IPS DF 6.9 (cell line): ENCODE measurements at regions not wholly inside any gene's neighbourhood (a gene's known extent, or its start where the extent isn't known, plus 50 kb on each side); places are given as distances from the start of the nearest gene placed in this dataset.

ENCODE experiments used
- DNase-seq: peaks from one replicate; pipeline ENCODE4 v3.0.0-alpha.2; 2013; ENCODE audit warnings: low read depth, low spot score
- H3K27ac ChIP-seq: one replicate; pipeline ENCODE4 v1.5.1; 2013; ENCODE audit warnings: low read length, control low read depth
- H3K27me3 ChIP-seq: 2 replicates; pipeline ENCODE4 v1.6.1; 2013; ENCODE audit warnings: mild to moderate bottlenecking, low read length; ENCODE audit not compliant: control insufficient read depth, insufficient read depth
- H3K36me3 ChIP-seq: 2 replicates; pipeline ENCODE4 v1.6.1; 2013; ENCODE audit warnings: low read length; ENCODE audit not compliant: control insufficient read depth, insufficient read depth
- H3K4me1 ChIP-seq: 2 replicates; pipeline ENCODE4 v1.6.1; 2013; ENCODE audit warnings: low read length; ENCODE audit not compliant: control insufficient read depth, insufficient read depth
- H3K4me3 ChIP-seq: 2 replicates; pipeline ENCODE4 v1.5.1; 2013; ENCODE audit warnings: mild to moderate bottlenecking, low read length
- H3K9me3 ChIP-seq: 2 replicates; pipeline ENCODE4 v1.6.1; 2013; ENCODE audit warnings: low read length, inconsistent platforms; ENCODE audit not compliant: control insufficient read depth, insufficient read depth
- WGBS: extraction: QIAGEN DNeasy Blood & Tissue Kit; methylation state at CpG from one replicate; pipeline ENCODE4 v1.1.7; 2013; ENCODE audit warnings: mixed read lengths, missing lambda C conversion rate; ENCODE audit not compliant: insufficient read length, insufficient coverage; 5-methylcytosine and 5-hydroxymethylcytosine counted together

DNA sequence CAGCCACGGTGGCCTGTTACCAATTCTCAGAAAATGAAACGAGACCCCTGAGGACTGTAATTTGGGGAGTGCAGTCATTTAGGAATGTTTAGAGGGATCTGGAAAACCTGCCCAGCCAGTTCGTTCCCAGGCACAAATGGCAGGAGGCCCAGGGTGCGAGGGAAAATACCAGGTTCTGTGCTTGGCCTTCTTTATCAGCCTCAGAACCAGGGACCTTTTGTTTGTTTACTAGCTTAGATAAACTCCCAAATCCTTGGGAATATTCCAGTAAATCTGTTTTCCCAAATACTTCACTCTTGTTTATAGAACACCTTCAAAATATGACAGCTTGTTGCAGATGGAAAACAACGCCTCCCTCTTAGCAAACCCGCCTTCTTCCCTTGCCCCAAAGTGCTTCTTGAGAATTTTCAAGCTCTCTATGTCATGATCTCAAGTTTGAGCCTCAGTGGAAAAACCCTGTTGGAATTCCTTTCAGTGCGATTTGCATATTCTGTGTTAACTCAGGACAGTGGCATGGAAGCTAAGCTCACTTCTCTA lies 400.3 kb upstream of the SMIM21 start:
- H3K4me1 ChIP-seq: peaks cover 4% of the 10 kb centered on the region; the same call in 1 of the 2 replicates
- no peak overlapping the region for H3K27ac ChIP-seq
- no peak overlapping the region for H3K4me3 ChIP-seq
- H3K27me3 ChIP-seq: no peaks in the 10 kb centered on the region
- no peaks in the 10 kb centered on the region for H3K9me3 ChIP-seq
- WGBS: no CpG with 5 or more reads among the region's 7 CpGs
- no peaks in the 10 kb centered on the region for H3K36me3 ChIP-seq
- DNase-seq: no peak

DNA sequence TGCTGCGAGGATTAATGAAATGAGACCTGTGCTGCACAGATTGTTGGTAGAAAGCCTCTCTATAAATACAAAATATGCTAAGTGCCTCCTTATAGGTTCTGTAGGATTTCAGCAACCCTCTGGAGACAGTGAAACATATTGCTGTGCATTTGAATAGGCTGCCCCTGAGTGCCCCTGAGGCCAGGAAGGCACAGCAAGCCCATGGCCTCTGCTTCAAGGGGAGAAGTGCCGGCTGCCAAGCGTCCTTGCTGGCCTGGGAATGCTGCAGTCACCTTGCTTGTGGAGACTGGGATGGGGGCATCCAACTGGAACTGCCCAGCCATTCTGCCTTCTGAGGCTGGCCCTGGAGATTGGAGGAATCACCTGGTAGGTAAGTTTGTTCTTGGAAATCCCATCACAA lies 397.2 kb upstream of the SMIM21 start:
- DNase-seq: no peak
- no peaks in the 10 kb centered on the region for H3K36me3 ChIP-seq
- peaks cover 4% of the 10 kb centered on the region; the same call in 1 of the 2 replicates for H3K4me1 ChIP-seq
- H3K9me3 ChIP-seq: no peaks in the 10 kb centered on the region
- WGBS: no CpG with 5 or more reads among the region's 3 CpGs
- no peaks in the 10 kb centered on the region for H3K27me3 ChIP-seq
- no peak overlapping the region for H3K27ac ChIP-seq
- H3K4me3 ChIP-seq: no peak overlapping the region

DNA sequence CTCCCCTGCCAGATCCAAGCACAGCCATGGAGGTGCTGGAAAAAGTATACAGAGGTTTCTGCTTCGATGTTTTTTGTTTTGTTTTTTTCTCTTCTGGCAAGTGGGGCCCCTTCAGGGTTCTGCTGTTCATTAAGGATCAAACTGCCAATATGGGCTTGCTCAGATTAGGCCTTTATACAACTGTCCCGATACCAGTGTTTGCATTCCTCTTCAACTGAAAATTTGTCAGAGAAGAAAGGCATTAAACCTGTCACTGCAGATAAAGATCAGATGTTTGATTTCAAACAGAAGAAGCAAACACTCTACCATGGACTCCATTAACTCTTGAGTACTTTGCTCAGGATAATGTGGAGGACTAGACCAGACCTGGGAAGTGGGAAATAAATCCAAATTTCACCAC lies 396.0 kb upstream of the SMIM21 start:
- H3K27ac ChIP-seq: no peak overlapping the region
- H3K27me3 ChIP-seq: no peaks in the 10 kb centered on the region
- H3K9me3 ChIP-seq: no peaks in the 10 kb centered on the region
- H3K4me3 ChIP-seq: no peak overlapping the region
- WGBS: no CpG with 5 or more reads among the region's 2 CpGs
- H3K36me3 ChIP-seq: no peaks in the 10 kb centered on the region
- H3K4me1 ChIP-seq: peaks cover 4% of the 10 kb centered on the region; the same call in 1 of the 2 replicates
- no peak for DNase-seq

DNA sequence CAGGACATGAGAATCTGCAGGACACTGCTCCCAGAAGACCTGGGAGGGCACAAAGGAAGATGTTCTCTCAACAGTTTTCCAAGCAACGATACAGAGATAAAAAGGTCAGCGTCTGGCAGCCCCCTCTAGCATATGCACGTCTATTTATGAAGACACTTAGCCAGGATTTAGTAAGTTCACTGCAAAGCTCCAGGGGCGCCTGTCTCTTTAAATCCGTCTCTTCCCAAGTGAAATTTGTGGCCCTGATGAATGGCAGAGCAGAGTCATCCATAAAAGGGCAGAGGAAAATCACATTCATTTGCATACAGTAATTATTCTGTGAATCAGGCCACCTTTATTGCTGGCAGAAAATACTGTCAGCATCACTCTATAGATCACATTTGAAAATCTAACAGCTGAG lies 390.9 kb upstream of the SMIM21 start:
- no peak for DNase-seq
- no CpG with 5 or more reads among the region's 5 CpGs for WGBS
- H3K27ac ChIP-seq: no peak overlapping the region
- H3K9me3 ChIP-seq: no peaks in the 10 kb centered on the region
- H3K4me1 ChIP-seq: no peaks in the 10 kb centered on the region
- no peak overlapping the region for H3K4me3 ChIP-seq
- no peaks in the 10 kb centered on the region for H3K27me3 ChIP-seq
- H3K36me3 ChIP-seq: no peaks in the 10 kb centered on the region

DNA sequence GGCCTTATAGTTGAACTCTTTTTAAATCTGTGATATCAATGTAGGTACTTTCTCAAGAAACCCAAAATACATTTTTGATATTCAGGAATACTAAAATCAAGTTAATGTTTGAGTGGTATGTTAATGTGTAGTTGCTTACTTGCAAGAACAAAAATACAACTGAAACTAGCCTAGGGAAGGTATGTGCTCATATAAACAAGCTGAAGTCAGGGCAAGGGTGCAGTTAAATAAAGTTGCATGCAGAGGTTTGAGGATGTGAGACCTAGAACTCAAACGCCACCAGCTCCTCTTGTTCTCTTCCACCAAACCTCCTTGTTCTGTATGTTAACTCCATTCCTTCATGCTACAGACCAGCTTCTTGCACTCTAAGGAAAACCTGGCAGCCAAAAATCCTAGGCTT lies 388.3 kb upstream of the SMIM21 start:
- no peaks in the 10 kb centered on the region for H3K27me3 ChIP-seq

DNA sequence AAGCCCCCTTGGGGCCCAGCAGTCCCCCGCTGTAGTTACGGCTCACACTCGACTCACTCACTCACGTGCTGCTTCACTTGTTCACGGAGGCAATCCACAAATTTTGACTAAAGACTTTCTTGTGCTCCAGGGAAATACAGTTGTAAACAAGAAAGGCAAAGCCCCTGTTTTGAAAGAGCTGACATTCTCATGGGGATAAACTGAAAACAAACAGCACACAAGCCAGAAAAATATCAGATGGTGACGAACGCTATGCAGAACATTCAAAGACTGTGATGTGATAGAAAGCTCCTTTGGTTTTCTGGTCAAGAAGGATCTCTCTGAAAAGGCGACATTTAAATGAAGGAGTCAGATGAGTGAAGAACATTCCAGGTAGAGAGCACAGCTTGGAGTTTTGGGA lies 385.3 kb upstream of the SMIM21 start:
- WGBS: no CpG with 5 or more reads among the region's 8 CpGs
- DNase-seq: no peak
- no peaks in the 10 kb centered on the region; the same call in 1 of the 2 replicates for H3K4me1 ChIP-seq
- H3K27me3 ChIP-seq: no peaks in the 10 kb centered on the region
- no peak overlapping the region for H3K4me3 ChIP-seq
- no peaks in the 10 kb centered on the region for H3K36me3 ChIP-seq
- H3K9me3 ChIP-seq: no peaks in the 10 kb centered on the region
- no peak overlapping the region for H3K27ac ChIP-seq

More for the DNA sequence above, 388.3 kb upstream of the SMIM21 start:
- H3K4me1 ChIP-seq: no peaks in the 10 kb centered on the region
- no peaks in the 10 kb centered on the region for H3K9me3 ChIP-seq
- H3K4me3 ChIP-seq: no peak overlapping the region
- WGBS: no CpG with 5 or more reads among the region's 1 CpG
- H3K27ac ChIP-seq: no peak overlapping the region
- no peaks in the 10 kb centered on the region for H3K36me3 ChIP-seq
- no peak for DNase-seq

DNA sequence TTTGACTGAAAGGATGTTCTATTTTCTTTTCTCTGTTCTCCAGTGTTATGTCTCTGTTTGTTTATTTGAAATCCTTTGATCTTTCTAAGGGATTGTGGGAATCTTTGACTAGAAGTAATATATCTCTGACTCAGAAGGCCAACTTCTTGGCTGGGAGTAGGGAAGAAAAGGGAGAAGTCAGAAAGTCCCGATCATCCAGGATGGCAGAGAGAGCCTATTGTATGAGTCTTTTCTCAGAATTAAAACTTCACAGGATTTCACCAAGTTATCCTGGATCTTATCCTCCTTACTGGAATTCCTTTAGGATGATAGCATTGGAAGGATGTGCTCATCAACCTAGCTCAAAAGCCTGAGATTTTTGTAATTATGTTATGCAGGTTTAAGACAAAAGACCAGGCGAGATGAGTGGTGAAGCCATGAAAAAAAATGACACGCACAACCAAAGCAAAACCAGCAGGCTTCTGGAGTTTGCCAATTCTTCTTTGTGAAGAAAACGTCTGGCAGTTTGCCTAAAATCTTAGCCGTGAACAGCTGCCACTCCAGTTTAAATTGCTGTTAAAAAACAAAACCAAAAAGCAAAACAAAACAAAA lies 383.6 kb upstream of the SMIM21 start:
- no peak for DNase-seq
- no peaks in the 10 kb centered on the region for H3K9me3 ChIP-seq
- H3K4me1 ChIP-seq: no peaks in the 10 kb centered on the region; the same call in 1 of the 2 replicates
- no peak overlapping the region for H3K27ac ChIP-seq
- no peaks in the 10 kb centered on the region for H3K36me3 ChIP-seq
- H3K27me3 ChIP-seq: no peaks in the 10 kb centered on the region
- no peak overlapping the region for H3K4me3 ChIP-seq
- no CpG with 5 or more reads among the region's 5 CpGs for WGBS

DNA sequence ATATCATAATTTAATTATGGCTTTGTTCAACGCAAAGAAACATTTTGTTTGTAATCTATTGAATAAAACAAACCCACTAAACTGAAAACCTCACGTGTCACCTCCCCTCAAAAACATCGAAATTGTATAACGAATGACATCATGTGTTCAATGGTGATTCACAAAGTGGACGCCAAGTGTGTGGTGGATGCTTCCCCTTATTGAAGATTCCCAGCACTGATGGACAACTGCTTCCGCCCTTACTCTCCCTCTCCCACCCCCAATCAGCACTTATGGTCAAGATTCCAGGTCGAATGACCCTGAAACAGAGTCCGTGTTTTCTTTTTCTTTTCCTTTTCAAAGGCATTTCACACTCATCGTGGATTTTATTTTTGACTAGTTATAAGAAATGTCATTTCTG lies 383.0 kb upstream of the SMIM21 start:
- no peaks in the 10 kb centered on the region for H3K36me3 ChIP-seq

DNA sequence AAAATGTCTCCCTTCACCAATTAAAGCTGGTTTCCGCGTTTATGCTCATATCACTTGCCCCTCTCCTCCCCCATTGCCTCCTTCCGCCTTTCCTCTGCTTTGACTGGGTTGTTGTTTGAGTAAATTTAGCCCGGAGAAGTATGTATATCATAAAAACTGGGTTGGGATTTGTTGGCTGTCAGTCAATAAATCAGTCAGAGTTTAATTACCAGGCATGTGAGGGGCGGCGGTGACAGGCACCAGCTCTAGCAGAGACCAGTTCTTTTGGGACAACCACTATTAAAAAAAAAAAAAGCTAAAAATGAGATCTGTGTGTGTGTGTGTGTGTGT lies 382.4 kb upstream of the SMIM21 start:
- DNase-seq: no peak
- H3K27me3 ChIP-seq: no peaks in the 10 kb centered on the region
- no peak overlapping the region for H3K4me3 ChIP-seq
- H3K9me3 ChIP-seq: no peaks in the 10 kb centered on the region
- no peak overlapping the region for H3K27ac ChIP-seq
- no peaks in the 10 kb centered on the region; the same call in 1 of the 2 replicates for H3K4me1 ChIP-seq
- H3K36me3 ChIP-seq: no peaks in the 10 kb centered on the region
- WGBS: no CpG with 5 or more reads among the region's 6 CpGs

More for the DNA sequence above, 383.0 kb upstream of the SMIM21 start:
- DNase-seq: no peak
- Histone ChIP-seq H3K9me3 (no peaks in the 10 kb centered on the region), H3K4me1 (no peaks in the 10 kb centered on the region; the same call in 1 of the 2 replicates), H3K27me3 (no peaks in the 10 kb centered on the region), H3K27ac (no peak overlapping the region), H3K4me3 (no peak overlapping the region)
- WGBS: 100% methylated on average over 2 of the region's 9 CpGs

DNA sequence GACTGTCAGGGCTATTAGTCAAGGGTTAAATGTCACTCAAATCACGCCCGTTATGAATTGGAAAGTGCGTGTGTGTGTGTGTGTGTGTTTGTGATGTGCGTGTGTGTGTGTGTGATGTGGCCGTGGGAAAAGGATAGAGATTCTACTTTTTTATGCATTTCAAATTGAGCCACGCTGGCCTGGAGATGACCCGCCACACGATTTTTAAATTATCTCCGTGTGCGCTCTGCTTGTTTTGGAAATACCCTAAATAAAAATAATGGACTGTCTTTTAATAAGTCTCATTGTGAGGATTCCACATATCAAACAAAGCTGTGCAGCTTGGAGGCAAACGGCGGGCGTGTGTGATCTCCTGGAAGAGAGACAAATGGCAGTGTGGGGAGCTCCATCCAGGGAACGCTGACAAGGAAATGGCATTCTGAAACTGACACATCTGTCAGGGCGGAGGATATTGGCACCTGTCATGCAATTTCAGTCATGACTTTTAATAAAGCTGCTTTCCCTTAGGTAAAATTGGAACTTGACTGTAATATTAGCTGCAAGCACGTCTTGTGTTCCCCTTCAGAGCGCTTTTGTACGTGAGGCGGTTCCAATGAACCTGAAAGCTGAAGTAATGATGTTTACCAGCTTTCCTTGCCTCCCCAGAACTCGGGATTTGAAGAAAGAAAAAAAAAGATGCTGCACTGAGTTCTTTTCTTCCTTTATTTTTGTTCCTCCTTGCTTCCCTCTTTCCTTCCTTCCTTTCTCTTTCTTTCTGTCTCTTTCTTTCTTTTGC lies 381.8 kb upstream of the SMIM21 start:
- Histone ChIP-seq H3K4me1 (no peaks in the 10 kb centered on the region; the same call in 1 of the 2 replicates), H3K36me3 (no peaks in the 10 kb centered on the region), H3K27me3 (no peaks in the 10 kb centered on the region), H3K27ac (no peak overlapping the region), H3K4me3 (no peak overlapping the region), H3K9me3 (no peaks in the 10 kb centered on the region)
- 100% methylated on average over 3 of the region's 20 CpGs for WGBS
- no peak for DNase-seq
